ENCODE measurements at regions not wholly inside any gene's neighbourhood (a gene's known extent, or its start where the extent isn't known, plus 50 kb on each side); places are given as distances from the start of the nearest gene placed in this dataset.
A peak's percentile ranks its signal among the peaks of the same experiment; 100 is the strongest.
"Not testable (repeated sequence)": the region's sequence is repeated elsewhere in the genome, so short reads cannot be mapped to it uniquely, and the experiment has no call there.

DNA sequence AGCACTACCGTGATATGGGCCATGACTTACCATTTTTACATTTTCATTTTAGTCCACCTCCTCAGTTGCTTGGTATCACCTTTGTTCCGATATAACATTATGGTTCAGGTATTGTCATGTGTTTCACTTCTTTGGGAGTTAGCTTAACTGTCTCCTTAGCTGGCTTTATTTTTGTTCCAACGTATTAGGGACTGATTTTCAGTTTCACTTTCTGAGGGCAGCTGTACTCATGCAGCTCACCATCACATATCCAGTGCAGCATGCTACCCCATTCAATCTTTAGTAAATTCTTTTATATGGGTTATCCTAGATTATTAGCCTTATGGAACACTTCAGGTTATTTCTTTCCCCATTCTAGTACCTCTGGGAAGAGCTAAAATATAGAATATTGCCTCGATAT, 362.2 kb upstream of the IRAK1BP1 start:
- DNase-seq (ENCODE audit: low spot score): no peak

DNA sequence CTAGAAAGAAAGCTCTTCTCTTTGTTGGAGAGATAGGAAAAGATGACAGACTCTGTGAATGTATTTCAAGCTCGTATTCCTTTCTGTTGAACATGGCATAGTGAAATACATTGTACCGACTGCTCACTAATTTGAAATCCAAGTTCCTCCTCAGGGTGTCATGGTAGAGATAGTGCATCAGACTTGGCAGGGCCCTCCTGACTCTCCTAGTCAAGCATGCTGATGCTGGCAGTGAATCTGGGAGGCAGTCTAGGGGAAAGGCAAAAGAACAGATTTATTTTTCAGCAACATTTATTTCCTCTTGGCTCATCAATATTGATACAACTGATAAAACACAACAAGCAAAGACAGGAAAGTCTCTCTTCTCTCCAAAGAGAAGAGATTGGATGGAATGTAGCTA, 356.3 kb upstream of the IRAK1BP1 start:
- DNase-seq (ENCODE audit: low spot score): no peak

- no peak for DNase-seq (ENCODE audit: low spot score)
Observed at GRCh38 chr6:78513856-78514255, 353.5 kb upstream of the IRAK1BP1 start.

- DNase-seq (ENCODE audit: low spot score): no peak
Observed at GRCh38 chr6:78515271-78515670, 352.1 kb upstream of the IRAK1BP1 start.

GRCh38 chr6:78517399-78517798, 350.0 kb upstream of the IRAK1BP1 start:
- DNase-seq (ENCODE audit: low spot score): no peak

DNA sequence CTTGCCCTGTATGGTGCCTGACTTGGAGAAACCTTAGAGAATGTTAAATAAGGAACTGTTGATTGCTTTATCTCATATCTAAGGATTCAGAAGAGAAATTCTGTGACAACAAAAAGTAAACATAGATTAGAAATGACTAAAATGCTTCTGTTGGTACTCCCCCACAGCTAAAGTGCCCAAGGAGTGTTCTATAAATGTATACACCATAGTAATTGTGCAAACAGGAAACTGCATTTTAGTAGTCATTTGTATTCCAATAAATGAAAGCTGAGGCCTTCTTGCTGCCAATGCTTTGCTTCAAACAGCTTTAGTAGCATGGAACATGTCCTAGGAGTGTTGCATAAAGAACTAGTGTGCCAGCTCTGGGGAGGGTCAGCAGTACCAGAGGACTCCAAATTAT, 343.7 kb upstream of the IRAK1BP1 start:
- DNase-seq (ENCODE audit: low spot score): no peak

DNA sequence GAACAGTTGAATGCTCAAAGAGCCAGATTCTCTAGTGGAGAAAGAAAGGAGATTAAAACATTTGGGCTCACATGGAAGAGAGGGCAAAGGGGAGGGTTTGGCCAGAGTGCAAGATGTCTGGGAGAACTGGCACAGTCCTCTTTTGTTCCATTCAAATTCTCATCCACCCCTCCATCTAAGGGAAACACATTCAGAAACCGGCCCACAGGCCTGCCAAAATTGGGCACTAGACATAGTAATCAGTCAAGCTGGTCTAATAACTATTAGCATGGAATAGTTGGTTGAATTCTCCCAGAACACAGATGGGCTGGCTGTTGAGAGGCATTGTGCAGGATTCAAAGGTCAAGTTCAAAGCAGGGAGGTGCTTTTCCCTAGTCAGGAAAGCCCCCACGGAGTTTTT, 341.4 kb upstream of the IRAK1BP1 start:
- DNase-seq (ENCODE audit: low spot score): no peak

- DNase-seq (ENCODE audit: low spot score): no peak
Observed at GRCh38 chr6:78526432-78526831, 340.9 kb upstream of the IRAK1BP1 start.

GRCh38 chr6:78528926-78529325, 338.4 kb upstream of the IRAK1BP1 start:
- no peak for DNase-seq (ENCODE audit: low spot score)

DNA sequence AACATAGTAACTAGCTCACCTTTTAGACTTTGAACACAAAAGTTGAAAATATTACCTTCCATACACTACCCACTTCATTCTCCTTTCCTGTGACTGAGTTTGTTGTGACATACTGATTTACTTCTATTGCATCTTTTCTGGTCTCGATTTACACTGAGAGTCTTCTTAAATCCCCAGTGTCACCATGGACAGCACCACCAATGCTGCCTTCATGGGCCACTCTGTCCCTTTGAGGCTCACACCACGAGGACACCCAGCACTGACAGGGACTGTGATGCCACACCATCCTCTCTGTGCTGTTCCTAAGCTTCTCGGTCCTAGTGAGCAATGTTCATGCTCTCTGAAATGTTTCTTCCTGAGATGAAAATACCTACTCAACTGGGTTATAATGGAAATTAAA, 337.1 kb upstream of the IRAK1BP1 start:
- no peak for DNase-seq (ENCODE audit: low spot score)

GRCh38 chr6:78533426-78533825, 333.9 kb upstream of the IRAK1BP1 start:
- no peak for DNase-seq (ENCODE audit: low spot score)

DNA sequence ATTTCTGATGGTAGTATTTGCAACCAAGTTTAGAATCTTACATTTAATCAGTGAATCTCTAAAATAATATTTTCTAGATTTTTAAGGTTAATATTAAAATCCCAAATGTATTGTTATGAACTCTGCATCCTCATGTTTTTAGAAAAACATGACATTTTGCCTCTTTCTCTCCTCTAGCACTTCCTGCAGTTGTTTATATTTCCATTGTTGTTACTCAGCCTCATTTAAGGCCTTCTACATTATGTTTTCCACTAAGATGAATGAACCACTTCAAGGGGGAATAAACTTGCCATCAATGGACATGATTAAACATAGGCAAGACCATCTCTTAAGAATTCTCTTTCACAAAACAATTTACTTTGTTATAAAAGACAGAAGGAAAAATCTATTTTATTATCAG, 333.5 kb upstream of the IRAK1BP1 start:
- no peak for DNase-seq (ENCODE audit: low spot score)

DNA sequence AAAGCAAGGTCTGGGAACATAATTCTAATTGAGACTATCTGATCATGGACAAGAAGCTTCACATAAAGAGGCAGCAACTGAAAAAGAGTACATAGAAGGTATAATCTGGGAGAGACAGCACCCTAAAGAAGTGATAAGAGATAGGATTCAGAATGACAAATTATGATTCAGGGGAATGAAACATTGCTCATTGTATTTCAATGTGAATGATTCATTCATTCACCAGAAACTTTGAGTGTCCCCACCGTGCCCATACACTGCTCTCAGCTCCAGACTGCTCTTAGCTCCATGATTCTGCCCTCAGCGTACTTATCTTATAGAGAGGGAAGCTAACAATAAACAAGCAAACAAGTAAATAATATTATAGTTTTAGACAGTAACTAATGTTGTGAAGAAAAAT, 329.3 kb upstream of the IRAK1BP1 start:
- DNase-seq (ENCODE audit: low spot score): peak; percentile 28

DNA sequence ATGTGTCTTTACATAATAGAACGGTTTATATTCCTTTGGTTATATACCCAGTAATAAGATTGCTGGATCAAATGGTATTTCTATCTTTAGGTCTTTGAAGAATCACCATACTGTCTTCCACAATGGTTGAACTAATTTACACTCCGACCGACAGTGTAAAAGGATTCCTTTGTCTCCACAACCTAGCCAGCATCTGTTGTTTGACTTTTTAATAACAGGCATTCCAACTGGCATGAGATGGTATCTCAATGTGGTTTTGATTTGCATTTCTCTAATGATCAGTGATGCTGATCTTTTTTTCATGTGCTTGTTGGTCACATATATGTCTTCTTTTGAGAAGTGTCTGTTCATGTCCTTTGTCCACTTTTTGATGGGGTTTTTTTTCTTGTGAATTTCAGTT, 319.7 kb upstream of the IRAK1BP1 start:
- not testable (repeated sequence) for DNase-seq (ENCODE audit: low spot score)

DNA sequence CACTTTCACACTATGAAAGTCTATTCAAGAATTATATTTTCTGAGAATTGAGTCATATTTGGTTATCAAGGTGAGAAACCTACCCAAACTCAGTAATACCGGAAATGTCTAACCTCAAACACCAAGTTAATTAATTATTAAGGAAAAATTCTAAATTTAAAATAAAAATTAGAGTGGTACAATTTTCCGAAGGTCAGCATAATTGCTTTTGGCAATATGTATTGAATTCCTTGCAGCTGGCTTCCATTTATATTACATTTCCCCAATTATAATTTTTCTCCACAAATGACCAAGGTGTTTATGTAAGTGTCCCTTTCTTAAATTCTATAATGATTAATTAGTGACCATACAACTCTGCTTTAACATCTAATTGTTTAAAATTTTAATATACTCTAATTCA, 316.0 kb upstream of the IRAK1BP1 start:
- no peak for DNase-seq (ENCODE audit: low spot score)

GRCh38 chr6:78552435-78552834, 314.9 kb upstream of the IRAK1BP1 start:
- DNase-seq (ENCODE audit: low spot score): no peak

DNA sequence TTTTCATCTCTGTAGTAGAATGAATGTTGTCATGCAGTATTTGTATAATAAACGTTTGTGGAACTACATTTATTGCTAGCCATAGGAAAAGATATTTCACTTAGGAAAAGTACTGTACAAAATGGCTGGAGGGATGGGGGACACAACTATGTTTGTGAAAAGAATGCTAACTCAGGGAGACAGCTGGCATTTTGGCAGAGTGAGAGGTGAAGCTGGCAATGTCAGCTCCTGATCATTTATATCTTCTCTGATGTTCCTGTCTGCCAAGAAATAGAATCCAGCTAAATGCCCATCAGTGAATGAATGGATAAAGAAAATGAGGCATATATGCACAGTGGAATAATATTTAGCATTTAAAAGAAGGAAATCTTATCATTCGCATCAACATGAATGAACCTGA, 313.0 kb upstream of the IRAK1BP1 start:
- no peak for DNase-seq (ENCODE audit: low spot score)

DNA sequence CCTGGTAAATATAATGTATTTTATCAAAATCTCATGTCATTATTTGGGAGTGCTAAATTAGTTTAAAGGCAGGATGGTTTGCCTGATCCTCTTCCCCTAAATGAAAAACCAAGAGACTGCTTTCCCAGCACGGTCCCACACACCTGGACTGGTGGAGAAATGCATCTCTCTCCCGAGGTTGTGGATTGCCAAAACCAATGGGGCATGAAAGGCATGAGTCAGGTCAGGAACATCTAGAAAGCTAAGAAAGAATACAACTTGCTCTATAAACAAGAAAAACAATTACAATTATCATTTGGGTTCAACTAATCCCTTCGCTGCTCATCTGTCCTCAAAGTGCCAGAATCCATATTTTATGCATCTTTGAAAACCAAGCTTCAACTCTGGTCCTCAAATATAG, 308.3 kb upstream of the IRAK1BP1 start:
- peak; percentile 47 for DNase-seq (ENCODE audit: low spot score)

GRCh38 chr6:78561015-78561414, 306.3 kb upstream of the IRAK1BP1 start:
- DNase-seq (ENCODE audit: low spot score): no peak

DNA sequence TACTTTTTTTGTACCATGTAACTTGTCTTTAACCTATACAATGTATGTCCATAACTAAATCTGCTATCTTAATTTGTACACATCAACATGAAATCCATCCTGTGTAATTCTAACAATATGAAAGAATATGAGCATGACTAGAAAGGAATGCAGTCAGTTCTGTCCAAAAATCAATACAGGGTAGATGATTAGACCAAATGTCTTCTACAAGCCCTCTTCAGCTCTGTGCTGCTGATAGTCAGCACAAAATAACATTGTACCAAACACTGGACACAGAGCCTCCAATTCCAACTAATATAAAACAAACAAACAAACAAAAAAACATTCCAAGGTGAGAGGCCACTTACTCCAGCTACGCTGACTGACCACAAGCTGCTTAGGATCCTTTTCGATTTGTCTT, 301.4 kb upstream of the IRAK1BP1 start:
- no peak for DNase-seq (ENCODE audit: low spot score)

DNA sequence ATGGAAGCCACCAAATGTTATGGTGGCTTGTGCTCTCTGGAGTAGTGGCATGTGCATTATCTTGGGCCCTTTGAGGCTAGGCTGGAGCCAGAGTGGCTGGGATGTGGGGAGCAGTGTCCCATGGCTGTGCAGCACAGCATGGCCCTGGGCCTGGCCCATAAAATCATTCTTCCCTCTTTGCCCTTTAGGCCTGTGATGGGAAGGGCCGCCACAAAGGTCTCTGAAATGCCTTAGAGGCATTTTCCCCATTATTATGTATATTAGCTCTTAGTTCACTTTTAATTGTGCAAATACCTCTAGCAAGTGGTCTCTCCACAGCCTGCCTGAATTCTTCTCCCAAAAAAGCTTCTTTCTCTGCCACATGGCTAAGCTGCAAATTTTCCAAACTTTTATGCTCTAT, 297.3 kb upstream of the IRAK1BP1 start:
- no peak for DNase-seq (ENCODE audit: low spot score)

GRCh38 chr6:78577585-78577984, 289.8 kb upstream of the IRAK1BP1 start:
- no peak for DNase-seq (ENCODE audit: low spot score)

DNA sequence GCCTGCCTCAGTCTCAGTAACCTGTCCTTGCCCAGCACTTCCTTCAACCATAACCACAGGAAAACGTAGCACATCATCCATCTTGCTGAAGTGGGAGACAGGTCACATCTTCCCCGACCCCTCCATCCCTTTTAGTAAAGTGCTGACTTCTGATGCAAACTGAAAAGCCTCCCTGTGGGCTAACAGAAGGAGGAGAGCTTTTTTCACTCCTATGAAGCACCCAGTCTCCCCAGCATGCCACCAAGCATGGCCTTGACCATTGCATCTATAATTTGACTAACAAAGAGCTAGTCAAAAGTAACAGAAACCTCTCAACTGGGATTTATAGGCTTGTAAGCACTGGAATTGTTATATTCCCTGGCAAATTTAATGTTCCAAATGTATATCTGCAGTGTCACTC, 288.9 kb upstream of the IRAK1BP1 start:
- DNase-seq (ENCODE audit: low spot score): no peak

DNA sequence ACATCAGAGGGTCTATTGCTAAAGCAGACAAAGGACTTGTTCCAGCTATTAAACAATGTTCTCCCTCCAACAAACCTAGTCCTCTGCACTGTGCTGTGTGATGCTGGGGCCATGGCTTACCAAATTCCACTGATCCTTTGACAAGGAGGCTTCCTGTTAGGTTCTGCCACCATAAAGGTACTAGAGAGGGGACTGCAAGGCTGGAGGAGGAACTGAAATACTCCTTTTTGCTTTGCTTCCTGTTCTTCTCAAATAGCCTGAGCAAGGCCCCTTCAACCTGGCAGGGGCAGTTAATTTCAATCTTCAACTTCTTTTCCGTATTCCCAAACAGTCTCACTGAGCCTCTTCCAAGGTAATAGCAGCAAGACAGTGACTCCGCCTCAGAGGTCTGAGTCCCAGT, 286.4 kb upstream of the IRAK1BP1 start:
- DNase-seq (ENCODE audit: low spot score): no peak

DNA sequence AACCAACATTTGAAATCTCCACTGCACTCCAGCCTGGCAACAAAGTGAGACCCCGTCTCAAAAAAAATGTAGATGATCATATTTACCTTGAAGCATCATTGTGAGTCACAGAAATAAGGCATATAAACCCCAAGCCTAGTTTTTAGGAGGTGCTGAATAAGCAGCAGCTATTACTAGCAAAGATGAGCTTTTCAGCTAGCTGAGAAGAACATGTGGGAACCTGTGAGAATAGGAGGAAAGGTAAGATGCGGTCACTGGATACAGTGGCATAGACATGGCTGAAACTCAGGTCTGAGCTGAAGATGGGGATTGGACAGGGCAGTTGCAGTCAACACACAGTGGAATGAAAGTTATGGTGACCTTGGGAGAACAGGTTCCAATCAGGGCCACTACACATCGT, 284.3 kb upstream of the IRAK1BP1 start:
- DNase-seq (ENCODE audit: low spot score): no peak
